Common myeloid progenitor, CD34-positive (primary cell): ENCODE measurements at regions not wholly inside any gene's neighbourhood (a gene's known extent, or its start where the extent isn't known, plus 50 kb on each side); places are given as distances from the start of the nearest gene placed in this dataset.

Experiments used
- CTCF ChIA-PET: fragments of 350-600 bp; sonication (Branson Sonifier 250); formaldehyde crosslinking; loops from one replicate; lab custom pipeline; 2021; ENCODE audit warnings: antibody characterized with exemption; lab: Charles Lee
- POLR2A ChIA-PET: fragments of 350-600 bp; sonication (Branson Sonifier 250); formaldehyde crosslinking; loops from one replicate; lab custom pipeline; 2021; ENCODE audit warnings: antibody characterized with exemption; lab: Charles Lee
- DNase-seq, 3 donors: peaks; one replicate each; pipeline versions ENCODE4 v3.0.0 to v3.0.0-alpha.2; 2013
- H3K27ac ChIP-seq, 2 experiments: 1 replicate in 1 of 2; 2 replicates in 1 of 2; pipeline ENCODE4 v1.7.0; 2013; ENCODE audit warnings: inconsistent platforms in 2 of 2, low read length in 2 of 2, mild to moderate bottlenecking in 2 of 2, low read depth in 1 of 2, moderate library complexity in 1 of 2; ENCODE audit not compliant: severe bottlenecking in 2 of 2, insufficient read depth in 1 of 2, poor library complexity in 1 of 2
- H3K27me3 ChIP-seq, 5 experiments: replicated peaks in 2 of 5; 1 replicate in 3 of 5; 2 replicates in 2 of 5; pipeline versions ENCODE4 v1.6.1 to v1.7.0; 2013; ENCODE audit warnings: low read length in 4 of 5, mild to moderate bottlenecking in 2 of 5, moderate library complexity in 2 of 5, inconsistent platforms in 1 of 5; ENCODE audit not compliant: insufficient read depth in 5 of 5, control insufficient read depth in 4 of 5
- H3K36me3 ChIP-seq, 4 experiments: 1 replicate in 2 of 4; 2 replicates in 2 of 4; pipeline versions ENCODE4 v1.6.1 to v1.7.0; 2013; ENCODE audit warnings: low read length in 3 of 4, control low read depth in 1 of 4, mild to moderate bottlenecking in 1 of 4; ENCODE audit not compliant: control insufficient read depth in 4 of 4, insufficient read depth in 4 of 4
- H3K4me1 ChIP-seq, 4 experiments: 1 replicate in 3 of 4; 2 replicates in 1 of 4; pipeline versions ENCODE4 v1.6.1 to v1.7.1; 2013; ENCODE audit warnings: low read length in 3 of 4, mild to moderate bottlenecking in 3 of 4, control low read depth in 1 of 4, inconsistent platforms in 1 of 4, moderate library complexity in 1 of 4; ENCODE audit not compliant: control insufficient read depth in 4 of 4, insufficient read depth in 4 of 4; ENCODE audit errors: control extremely low read depth in 1 of 4
- H3K4me3 ChIP-seq, 7 experiments: 1 replicate in 4 of 7; 2 replicates in 3 of 7; pipeline versions ENCODE4 v1.5.1 to v1.7.0; 2013; ENCODE audit warnings: mild to moderate bottlenecking in 7 of 7, low read length in 6 of 7, moderate library complexity in 6 of 7, inconsistent platforms in 2 of 7, low read depth in 2 of 7, control low read depth in 1 of 7; ENCODE audit not compliant: insufficient read depth in 4 of 7, control insufficient read depth in 1 of 7; ENCODE audit errors: extremely low read depth in 1 of 7
- H3K9me3 ChIP-seq, 5 experiments: 1 replicate in 4 of 5; 2 replicates in 1 of 5; pipeline versions ENCODE4 v1.6.1 to v1.7.1; 2013; ENCODE audit warnings: low read length in 4 of 5, mild to moderate bottlenecking in 2 of 5, inconsistent platforms in 1 of 5, low read depth in 1 of 5, moderate library complexity in 1 of 5; ENCODE audit not compliant: control insufficient read depth in 4 of 5, insufficient read depth in 2 of 5; ENCODE audit errors: control extremely low read depth in 1 of 5
- whole genome bisulfite sequencing: methylation state at CpG from one replicate; pipeline ENCODE4 v1.1.5; 2013; ENCODE audit not compliant: insufficient coverage; 5-methylcytosine and 5-hydroxymethylcytosine counted together

- peaks cover 0 to 2% (median 0%) of the 10 kb centered on the region in 5 experiments for H3K9me3 ChIP-seq
- no peaks in the 10 kb centered on the region for H3K27me3 ChIP-seq
- H3K4me1 ChIP-seq, result peaks cover 10 to 53% (median 31%) of the 10 kb centered on the region in 4 experiments
- no peaks in the 10 kb centered on the region for H3K36me3 ChIP-seq
- 98% methylated on average over 8 of the region's 9 CpGs for WGBS
- ChIA-PET POLR2A (no interaction called here), CTCF (interaction anchor here (1.0 kb wide), 1 partner anchor 7 kb away, joined by 3 read pairs; no protein-coding TSS in a partner anchor)
- H3K27ac ChIP-seq, result no peak overlapping the region
- no peak overlapping the region for H3K4me3 ChIP-seq
- DNase-seq, result no peak
Measured at GRCh38 chr2:8437228-8437948, 244.5 kb upstream of the ID2 start.

GRCh38 chr2:8437949-8438400, 243.9 kb upstream of the ID2 start:
- DNase-seq, result no peak
- Histone ChIP-seq H3K4me3 (no peak overlapping the region), H3K9me3 (peaks cover 0 to 2% (median 0%) of the 10 kb centered on the region in 5 experiments), H3K4me1 (peaks cover 15 to 56% (median 31%) of the 10 kb centered on the region in 4 experiments), H3K36me3 (no peaks in the 10 kb centered on the region), H3K27ac (no peak overlapping the region), H3K27me3 (no peaks in the 10 kb centered on the region)
- 94% methylated on average over 4 of the region's 5 CpGs for WGBS
- POLR2A ChIA-PET, result no interaction called here
- CTCF ChIA-PET, result interaction anchor here (2.5 kb wide), 1 partner anchor 7 kb away, joined by 7 read pairs; no protein-coding TSS in a partner anchor

GRCh38 chr2:8438476-8438875, 243.4 kb upstream of the ID2 start:
- Histone ChIP-seq H3K36me3 (no peaks in the 10 kb centered on the region), H3K27ac (no peak overlapping the region), H3K27me3 (no peaks in the 10 kb centered on the region), H3K4me1 (peaks cover 19 to 61% (median 30%) of the 10 kb centered on the region in 4 experiments), H3K9me3 (peaks cover 0 to 2% (median 0%) of the 10 kb centered on the region in 5 experiments), H3K4me3 (no peak overlapping the region)
- 0% methylated on average over 1 of the region's 3 CpGs for WGBS
- peak in 2 of 3 donors; percentile 73 to 81 for DNase-seq
- ChIA-PET CTCF (interaction anchor here (2.5 kb wide), 1 partner anchor 8 kb away, joined by 7 read pairs; no protein-coding TSS in a partner anchor), POLR2A (no interaction called here)

- H3K4me3 ChIP-seq, result no peak overlapping the region
- no peaks in the 10 kb centered on the region for H3K27me3 ChIP-seq
- H3K27ac ChIP-seq, result no peak overlapping the region
- peaks cover 19 to 62% (median 28%) of the 10 kb centered on the region in 4 experiments for H3K4me1 ChIP-seq
- no peaks in the 10 kb centered on the region for H3K36me3 ChIP-seq
- DNase-seq, result no peak
- CTCF ChIA-PET, result interaction anchor here (1.9 to 2.5 kb wide), 2 partner anchors 8 to 23 kb away, joined by 4 to 7 read pairs; no protein-coding TSS in a partner anchor
- POLR2A ChIA-PET, result no interaction called here
- H3K9me3 ChIP-seq, result peaks cover 0 to 2% (median 0%) of the 10 kb centered on the region in 5 experiments
- 90% methylated on average over 6 of the region's 7 CpGs for WGBS
Measured at GRCh38 chr2:8438996-8439395, 242.9 kb upstream of the ID2 start.

- Histone ChIP-seq H3K4me3 (no peak overlapping the region), H3K4me1 (peaks cover 19 to 61% (median 28%) of the 10 kb centered on the region in 4 experiments), H3K27ac (no peak overlapping the region), H3K9me3 (peaks cover 0 to 2% (median 0%) of the 10 kb centered on the region in 5 experiments), H3K36me3 (no peaks in the 10 kb centered on the region), H3K27me3 (no peaks in the 10 kb centered on the region)
- ChIA-PET CTCF (interaction anchor here (1.9 to 2.5 kb wide), 2 partner anchors 10 to 22 kb away, joined by 4 to 7 read pairs; no protein-coding TSS in a partner anchor), POLR2A (interaction anchor here (0.6 kb wide), 1 partner anchor 170 kb away, joined by 3 read pairs; no protein-coding TSS in a partner anchor)
- WGBS, result 98% methylated on average over 11 of the region's 12 CpGs
- DNase-seq, result no peak
Measured at GRCh38 chr2:8440029-8440778, 241.7 kb upstream of the ID2 start.

GRCh38 chr2:8441371-8441770, 240.5 kb upstream of the ID2 start:
- H3K27me3 ChIP-seq, result no peaks in the 10 kb centered on the region
- POLR2A ChIA-PET, result no interaction called here
- H3K9me3 ChIP-seq, result peaks cover 0 to 2% (median 0%) of the 10 kb centered on the region in 5 experiments

More at GRCh38 chr2:8441371-8441770, 240.5 kb upstream of the ID2 start:
- WGBS, result 89% methylated on average over 12 of the region's 12 CpGs
- no peak for DNase-seq
- H3K36me3 ChIP-seq, result no peaks in the 10 kb centered on the region
- CTCF ChIA-PET, result interaction anchor here (0.6 to 0.7 kb wide), 2 partner anchors 30 to 127 kb away, joined by 3 read pairs; no protein-coding TSS in a partner anchor
- H3K27ac ChIP-seq, result no peak overlapping the region
- H3K4me1 ChIP-seq, result peaks cover 19 to 54% (median 28%) of the 10 kb centered on the region in 4 experiments
- H3K4me3 ChIP-seq, result no peak overlapping the region
